ENCODE measurements at regions not wholly inside any gene's neighbourhood (a gene's known extent, or its start where the extent isn't known, plus 50 kb on each side); places are given as distances from the start of the nearest gene placed in this dataset.

- TF ChIP-seq POLR2A (IDR thresholded peaks at IDR 0.05; ENCODE audit: low read depth, low read length) (no peak), TAF1 (IDR thresholded peaks at IDR 0.05; ENCODE audit: borderline replicate concordance, low read depth, low read length) (no peak), POLR2AphosphoS5 (IDR thresholded peaks at IDR 0.05; ENCODE audit: low read depth, low read length) (no peak)
These were observed 150.2 kb upstream of the PLEKHG7 start for GRCh38 chr12:92552412-92553108.
